ENCODE measurements at regions not wholly inside any gene's neighbourhood (a gene's known extent, or its start where the extent isn't known, plus 50 kb on each side); places are given as distances from the start of the nearest gene placed in this dataset.
"Not testable (repeated sequence)": the region's sequence is repeated elsewhere in the genome, so short reads cannot be mapped to it uniquely, and the experiment has no call there.

GRCh38 chr5:87608385-87608784, 195.7 kb upstream of the CCNH start:
- DNase-seq (ENCODE audit: low spot score) = no peak

GRCh38 chr5:87605663-87606062, 192.9 kb upstream of the CCNH start:
- no peak for DNase-seq (ENCODE audit: low spot score)

- DNase-seq (ENCODE audit: low spot score) = no peak
Observed at GRCh38 chr5:87599778-87600177, 187.0 kb upstream of the CCNH start.

GRCh38 chr5:87598460-87598859, 185.7 kb upstream of the CCNH start:
- DNase-seq (ENCODE audit: low spot score) = no peak

- DNase-seq (ENCODE audit: low spot score) = no peak
Observed at GRCh38 chr5:87594566-87594965, 181.8 kb upstream of the CCNH start.

- no peak for DNase-seq (ENCODE audit: low spot score)
Observed at GRCh38 chr5:87589587-87589986, 176.9 kb upstream of the CCNH start.

- no peak for DNase-seq (ENCODE audit: low spot score)
Observed at GRCh38 chr5:87588316-87588715, 175.6 kb upstream of the CCNH start.

GRCh38 chr5:87583704-87584103, 171.0 kb upstream of the CCNH start:
- not testable (repeated sequence) for DNase-seq (ENCODE audit: low spot score)

GRCh38 chr5:87582149-87582548, 169.4 kb upstream of the CCNH start:
- no peak for DNase-seq (ENCODE audit: low spot score)

- DNase-seq (ENCODE audit: low spot score) = no peak
Observed at GRCh38 chr5:87581661-87582060, 168.9 kb upstream of the CCNH start.

- DNase-seq (ENCODE audit: low spot score) = no peak
Observed at GRCh38 chr5:87579678-87580077, 166.9 kb upstream of the CCNH start.

GRCh38 chr5:87576867-87577266, 164.1 kb upstream of the CCNH start:
- no peak for DNase-seq (ENCODE audit: low spot score)

GRCh38 chr5:87576306-87576705, 163.6 kb upstream of the CCNH start:
- DNase-seq (ENCODE audit: low spot score) = not testable (repeated sequence)

- DNase-seq (ENCODE audit: low spot score) = no peak
Observed at GRCh38 chr5:87574106-87574505, 161.4 kb upstream of the CCNH start.

- no peak for DNase-seq (ENCODE audit: low spot score)
Observed at GRCh38 chr5:87572611-87573010, 159.9 kb upstream of the CCNH start.

GRCh38 chr5:87572090-87572489, 159.4 kb upstream of the CCNH start:
- DNase-seq (ENCODE audit: low spot score) = no peak

- no peak for DNase-seq (ENCODE audit: low spot score)
Observed at GRCh38 chr5:87570366-87570765, 157.6 kb upstream of the CCNH start.

- DNase-seq (ENCODE audit: low spot score) = no peak
Observed at GRCh38 chr5:87562068-87562467, 149.3 kb upstream of the CCNH start.

GRCh38 chr5:87560528-87560927, 147.8 kb upstream of the CCNH start:
- DNase-seq (ENCODE audit: low spot score) = no peak

- DNase-seq (ENCODE audit: low spot score) = no peak
Observed at GRCh38 chr5:87551911-87552310, 139.2 kb upstream of the CCNH start.

GRCh38 chr5:87541676-87542075, 128.9 kb upstream of the CCNH start:
- no peak for DNase-seq (ENCODE audit: low spot score)

- no peak for DNase-seq (ENCODE audit: low spot score)
Observed at GRCh38 chr5:87541033-87541432, 128.3 kb upstream of the CCNH start.

- no peak for DNase-seq (ENCODE audit: low spot score)
Observed at GRCh38 chr5:87539839-87540238, 127.1 kb upstream of the CCNH start.

- no peak for DNase-seq (ENCODE audit: low spot score)
Observed at GRCh38 chr5:87536365-87536764, 123.6 kb upstream of the CCNH start.

- no peak for DNase-seq (ENCODE audit: low spot score)
Observed at GRCh38 chr5:87535706-87536105, 123.0 kb upstream of the CCNH start.
